ENCODE measurements at regions not wholly inside any gene's neighbourhood (a gene's known extent, or its start where the extent isn't known, plus 50 kb on each side); places are given as distances from the start of the nearest gene placed in this dataset.
A peak's percentile ranks its signal among the peaks of the same experiment; 100 is the strongest.
"Not testable (repeated sequence)": the region's sequence is repeated elsewhere in the genome, so short reads cannot be mapped to it uniquely, and the experiment has no call there.

GRCh38 chr15:26294059-26294689 lies 431.0 kb upstream of the ATP10A start:
- no peaks in the 10 kb centered on the region for H3K36me3 ChIP-seq
- no peak overlapping the region for H3K4me3 ChIP-seq
- no peak overlapping the region for H3K27ac ChIP-seq
- no peaks in the 10 kb centered on the region for H3K27me3 ChIP-seq (replicated peaks)
- no peaks in the 10 kb centered on the region for H3K9me3 ChIP-seq (replicated peaks)
- no peak for DNase-seq (ENCODE audit: low read depth in 1 of 2, low spot score in 2 of 2)
- no peaks in the 10 kb centered on the region for H3K4me1 ChIP-seq (replicated peaks)

GRCh38 chr15:26287381-26287780 lies 424.3 kb upstream of the ATP10A start:
- no peak overlapping the region for H3K4me3 ChIP-seq
- DNase-seq (ENCODE audit: low read depth in 1 of 2, low spot score in 2 of 2), result no peak
- no peaks in the 10 kb centered on the region for H3K4me1 ChIP-seq (replicated peaks)
- no peaks in the 10 kb centered on the region for H3K9me3 ChIP-seq (replicated peaks)
- no peaks in the 10 kb centered on the region for H3K36me3 ChIP-seq
- H3K27ac ChIP-seq, result no peak overlapping the region
- H3K27me3 ChIP-seq (replicated peaks), result no peaks in the 10 kb centered on the region

GRCh38 chr15:26280281-26280680 lies 417.2 kb upstream of the ATP10A start:
- H3K36me3 ChIP-seq, result no peaks in the 10 kb centered on the region
- no peak for DNase-seq (ENCODE audit: low read depth in 1 of 2, low spot score in 2 of 2)
- H3K27ac ChIP-seq, result no peak overlapping the region
- no peak overlapping the region for H3K4me3 ChIP-seq
- no peaks in the 10 kb centered on the region for H3K4me1 ChIP-seq (replicated peaks)
- no peaks in the 10 kb centered on the region for H3K9me3 ChIP-seq (replicated peaks)
- no peaks in the 10 kb centered on the region for H3K27me3 ChIP-seq (replicated peaks)

GRCh38 chr15:26261966-26262365 lies 398.8 kb upstream of the ATP10A start:
- Histone ChIP-seq H3K27me3 (replicated peaks) (no peaks in the 10 kb centered on the region), H3K9me3 (replicated peaks) (peaks cover 4% of the 10 kb centered on the region; the same call in 1 of the 2 replicates), H3K4me1 (replicated peaks) (no peaks in the 10 kb centered on the region), H3K4me3 (no peak overlapping the region), H3K27ac (no peak overlapping the region), H3K36me3 (no peaks in the 10 kb centered on the region)
- DNase-seq (ENCODE audit: low read depth in 1 of 2, low spot score in 2 of 2), result no peak

GRCh38 chr15:26261413-26261812 lies 398.3 kb upstream of the ATP10A start:
- no peak overlapping the region for H3K27ac ChIP-seq
- no peaks in the 10 kb centered on the region for H3K27me3 ChIP-seq (replicated peaks)
- no peak overlapping the region for H3K4me3 ChIP-seq
- peaks cover 4% of the 10 kb centered on the region; the same call in 1 of the 2 replicates for H3K9me3 ChIP-seq (replicated peaks)
- no peak for DNase-seq (ENCODE audit: low read depth in 1 of 2, low spot score in 2 of 2)
- H3K4me1 ChIP-seq (replicated peaks), result no peaks in the 10 kb centered on the region
- H3K36me3 ChIP-seq, result no peaks in the 10 kb centered on the region

- Histone ChIP-seq H3K4me3 (no peak overlapping the region), H3K36me3 (no peaks in the 10 kb centered on the region), H3K4me1 (replicated peaks) (no peaks in the 10 kb centered on the region), H3K27ac (no peak overlapping the region), H3K9me3 (replicated peaks) (peaks cover 4% of the 10 kb centered on the region; the same call in 1 of the 2 replicates), H3K27me3 (replicated peaks) (no peaks in the 10 kb centered on the region)
- DNase-seq (ENCODE audit: low read depth in 1 of 2, low spot score in 2 of 2), result peak in 1 of 2 experiments; percentile 14
Observed at GRCh38 chr15:26260517-26261133, 397.5 kb upstream of the ATP10A start.

GRCh38 chr15:26259581-26259980 lies 396.5 kb upstream of the ATP10A start:
- H3K4me3 ChIP-seq, result no peak overlapping the region

GRCh38 chr15:26244782-26245181 lies 381.7 kb upstream of the ATP10A start:
- H3K27ac ChIP-seq; H3K36me3 ChIP-seq; H3K4me1 ChIP-seq (replicated peaks); H3K27me3 ChIP-seq (replicated peaks); H3K4me3 ChIP-seq; H3K9me3 ChIP-seq (replicated peaks); DNase-seq (ENCODE audit: low read depth in 1 of 2, low spot score in 2 of 2): not testable (repeated sequence)

More at GRCh38 chr15:26259581-26259980, 396.5 kb upstream of the ATP10A start:
- no peak overlapping the region for H3K27ac ChIP-seq
- no peaks in the 10 kb centered on the region for H3K36me3 ChIP-seq
- H3K27me3 ChIP-seq (replicated peaks), result no peaks in the 10 kb centered on the region
- DNase-seq (ENCODE audit: low read depth in 1 of 2, low spot score in 2 of 2), result no peak
- no peaks in the 10 kb centered on the region for H3K4me1 ChIP-seq (replicated peaks)
- H3K9me3 ChIP-seq (replicated peaks), result peaks cover 4% of the 10 kb centered on the region

GRCh38 chr15:26243382-26243781 lies 380.3 kb upstream of the ATP10A start:
- H3K9me3 ChIP-seq (replicated peaks), result no peaks in the 10 kb centered on the region
- no peaks in the 10 kb centered on the region for H3K36me3 ChIP-seq
- H3K27me3 ChIP-seq (replicated peaks), result no peaks in the 10 kb centered on the region
- no peak overlapping the region for H3K4me3 ChIP-seq
- H3K27ac ChIP-seq, result no peak overlapping the region
- DNase-seq (ENCODE audit: low read depth in 1 of 2, low spot score in 2 of 2), result no peak
- H3K4me1 ChIP-seq (replicated peaks), result no peaks in the 10 kb centered on the region

- H3K36me3 ChIP-seq, result no peaks in the 10 kb centered on the region
- no peaks in the 10 kb centered on the region for H3K4me1 ChIP-seq (replicated peaks)
- no peak for DNase-seq (ENCODE audit: low read depth in 1 of 2, low spot score in 2 of 2)
- H3K27me3 ChIP-seq (replicated peaks), result no peaks in the 10 kb centered on the region
- H3K27ac ChIP-seq, result no peak overlapping the region
- no peak overlapping the region for H3K4me3 ChIP-seq
- H3K9me3 ChIP-seq (replicated peaks), result no peaks in the 10 kb centered on the region
Observed at GRCh38 chr15:26242565-26243071, 379.5 kb upstream of the ATP10A start.

- Histone ChIP-seq H3K27me3 (replicated peaks) (no peaks in the 10 kb centered on the region), H3K9me3 (replicated peaks) (no peaks in the 10 kb centered on the region), H3K4me3 (no peak overlapping the region), H3K36me3 (no peaks in the 10 kb centered on the region), H3K4me1 (replicated peaks) (no peaks in the 10 kb centered on the region), H3K27ac (no peak overlapping the region)
- no peak for DNase-seq (ENCODE audit: low read depth in 1 of 2, low spot score in 2 of 2)
Observed at GRCh38 chr15:26235864-26236263, 372.7 kb upstream of the ATP10A start.

GRCh38 chr15:26234976-26235767 lies 372.0 kb upstream of the ATP10A start:
- H3K27ac ChIP-seq, result no peak overlapping the region
- no peaks in the 10 kb centered on the region for H3K4me1 ChIP-seq (replicated peaks)
- H3K9me3 ChIP-seq (replicated peaks), result no peaks in the 10 kb centered on the region
- H3K27me3 ChIP-seq (replicated peaks), result no peaks in the 10 kb centered on the region
- no peak for DNase-seq (ENCODE audit: low read depth in 1 of 2, low spot score in 2 of 2)
- no peaks in the 10 kb centered on the region for H3K36me3 ChIP-seq
- no peak overlapping the region for H3K4me3 ChIP-seq

- Histone ChIP-seq H3K4me3 (no peak overlapping the region), H3K27me3 (replicated peaks) (no peaks in the 10 kb centered on the region), H3K36me3 (no peaks in the 10 kb centered on the region), H3K9me3 (replicated peaks) (no peaks in the 10 kb centered on the region), H3K27ac (no peak overlapping the region), H3K4me1 (replicated peaks) (no peaks in the 10 kb centered on the region)
- no peak for DNase-seq (ENCODE audit: low read depth in 1 of 2, low spot score in 2 of 2)
Observed at GRCh38 chr15:26232691-26233090, 369.6 kb upstream of the ATP10A start.

- Histone ChIP-seq H3K36me3 (no peaks in the 10 kb centered on the region), H3K9me3 (replicated peaks) (no peaks in the 10 kb centered on the region), H3K4me3 (no peak overlapping the region), H3K27ac (no peak overlapping the region), H3K27me3 (replicated peaks) (no peaks in the 10 kb centered on the region), H3K4me1 (replicated peaks) (no peaks in the 10 kb centered on the region)
- no peak for DNase-seq (ENCODE audit: low read depth in 1 of 2, low spot score in 2 of 2)
Observed at GRCh38 chr15:26231096-26231495, 368.0 kb upstream of the ATP10A start.

All from SJSA1 (cell line).